ENCODE measurements at regions not wholly inside any gene's neighbourhood (a gene's known extent, or its start where the extent isn't known, plus 50 kb on each side); places are given as distances from the start of the nearest gene placed in this dataset.
A peak's percentile ranks its signal among the peaks of the same experiment; 100 is the strongest.

- H3K4me2 ChIP-seq (ENCODE audit: low read depth, low read length), result no peak overlapping the region
- no peak overlapping the region for H2BK20ac ChIP-seq (ENCODE audit: low read depth, low read length)
- H3K27me3 ChIP-seq (ENCODE audit: control insufficient read depth, insufficient read depth, low read length), result no peaks in the 10 kb centered on the region
- H4K91ac ChIP-seq (ENCODE audit: insufficient read depth, low read depth, low read length), result no peak overlapping the region
- H3K27ac ChIP-seq (ENCODE audit: insufficient read depth, low read length), result no peak overlapping the region
- no peaks in the 10 kb centered on the region for H3K79me1 ChIP-seq (ENCODE audit: low read depth in 1 of 2, low read length in 2 of 2)
- no TSS peak for BruUV-seq (replicated peaks)
- H3K4me3 ChIP-seq (ENCODE audit: insufficient read depth, low read depth, low read length), result no peak overlapping the region
- ChIA-PET POLR2A (ENCODE audit: unreplicated experiment) (no interaction called here), CTCF (no interaction called here)
- H3K36me3 ChIP-seq (ENCODE audit: control insufficient read depth, insufficient read depth, low read length), result no peaks in the 10 kb centered on the region
- H3K18ac ChIP-seq (ENCODE audit: low read depth, low read length), result no peak overlapping the region
- no peaks in the 10 kb centered on the region for H3K4me1 ChIP-seq (ENCODE audit: control insufficient read depth, insufficient read depth, low read length)
- no peak overlapping the region for H2AK9ac ChIP-seq (replicated peaks; ENCODE audit: low read depth, low read length, poor library complexity)
- no peak overlapping the region for H4K8ac ChIP-seq (ENCODE audit: low read depth in 2 of 2, low read length in 2 of 2)
- H3K9me1 ChIP-seq (ENCODE audit: insufficient read depth, low read length), result no peaks in the 10 kb centered on the region
- no peak overlapping the region for H2AFZ ChIP-seq (replicated peaks; ENCODE audit: low read length, poor library complexity)
- no peak overlapping the region for H3K56ac ChIP-seq (ENCODE audit: extremely low read depth, insufficient read depth, low read length)
- no peak overlapping the region for H2BK120ac ChIP-seq (ENCODE audit: low read depth, low read length)
- peaks cover 30% of the 10 kb centered on the region for H3K9me3 ChIP-seq (ENCODE audit: control insufficient read depth, insufficient read depth, low read length)
- intact Hi-C loops (cut with micrococcal nuclease) (no loop called here), in situ Hi-C loops (cut with MboI; ENCODE audit: low sequenced_read_pairs) (no loop called here), dilution Hi-C loops (cut with HindIII; ENCODE audit: low sequenced_read_pairs, unreplicated experiment) (no loop called here)
- no peaks in the 10 kb centered on the region for H4K20me1 ChIP-seq (ENCODE audit: insufficient read depth, low read length)
- no peak for ATAC-seq (ENCODE audit: low read depth)
- no peak overlapping the region for H3K23ac ChIP-seq (ENCODE audit: low read depth, low read length)
- 61% methylated on average over 2 of the region's 2 CpGs; no CpG with 5 or more reads in 1 of the 2 experiments for WGBS, 2 experiments (ENCODE audit: extremely low coverage in 2 of 2, insufficient read length in 1 of 2)
- no peak overlapping the region for H2AK5ac ChIP-seq (ENCODE audit: low read depth, low read length)
- no peak for TF ChIP-seq NFE2L2 (IDR thresholded peaks at IDR 0.05; ENCODE audit: low read depth, low read length)
- TF ChIP-seq, protein P1, sequence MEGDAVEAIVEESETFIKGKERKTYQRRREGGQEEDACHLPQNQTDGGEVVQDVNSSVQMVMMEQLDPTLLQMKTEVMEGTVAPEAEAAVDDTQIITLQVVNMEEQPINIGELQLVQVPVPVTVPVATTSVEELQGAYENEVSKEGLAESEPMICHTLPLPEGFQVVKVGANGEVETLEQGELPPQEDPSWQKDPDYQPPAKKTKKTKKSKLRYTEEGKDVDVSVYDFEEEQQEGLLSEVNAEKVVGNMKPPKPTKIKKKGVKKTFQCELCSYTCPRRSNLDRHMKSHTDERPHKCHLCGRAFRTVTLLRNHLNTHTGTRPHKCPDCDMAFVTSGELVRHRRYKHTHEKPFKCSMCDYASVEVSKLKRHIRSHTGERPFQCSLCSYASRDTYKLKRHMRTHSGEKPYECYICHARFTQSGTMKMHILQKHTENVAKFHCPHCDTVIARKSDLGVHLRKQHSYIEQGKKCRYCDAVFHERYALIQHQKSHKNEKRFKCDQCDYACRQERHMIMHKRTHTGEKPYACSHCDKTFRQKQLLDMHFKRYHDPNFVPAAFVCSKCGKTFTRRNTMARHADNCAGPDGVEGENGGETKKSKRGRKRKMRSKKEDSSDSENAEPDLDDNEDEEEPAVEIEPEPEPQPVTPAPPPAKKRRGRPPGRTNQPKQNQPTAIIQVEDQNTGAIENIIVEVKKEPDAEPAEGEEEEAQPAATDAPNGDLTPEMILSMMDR (conservative IDR thresholded peaks at IDR 0.05; ENCODE audit: low read depth, low read length), result no peak
- TF ChIP-seq POLR2A (IDR thresholded peaks at IDR 0.05; ENCODE audit: low read depth, low read length), result no peak
- TF ChIP-seq SMC3 (IDR thresholded peaks at IDR 0.05; ENCODE audit: low read depth, low read length), result no peak
- no peak for TF ChIP-seq MXI1 (IDR thresholded peaks at IDR 0.05; ENCODE audit: borderline replicate concordance, low read depth, low read length)
- TF ChIP-seq CEBPB (IDR thresholded peaks at IDR 0.05; ENCODE audit: low read depth, low read length), result no peak
- no peak for TF ChIP-seq RCOR1 (IDR thresholded peaks at IDR 0.05; ENCODE audit: insufficient replicate concordance, low read length)
- TF ChIP-seq, protein P2, sequence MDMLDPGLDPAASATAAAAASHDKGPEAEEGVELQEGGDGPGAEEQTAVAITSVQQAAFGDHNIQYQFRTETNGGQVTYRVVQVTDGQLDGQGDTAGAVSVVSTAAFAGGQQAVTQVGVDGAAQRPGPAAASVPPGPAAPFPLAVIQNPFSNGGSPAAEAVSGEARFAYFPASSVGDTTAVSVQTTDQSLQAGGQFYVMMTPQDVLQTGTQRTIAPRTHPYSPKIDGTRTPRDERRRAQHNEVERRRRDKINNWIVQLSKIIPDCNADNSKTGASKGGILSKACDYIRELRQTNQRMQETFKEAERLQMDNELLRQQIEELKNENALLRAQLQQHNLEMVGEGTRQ (IDR thresholded peaks at IDR 0.05; ENCODE audit: low read depth, low read length), result no peak
- TF ChIP-seq RFX5 (IDR thresholded peaks at IDR 0.05; ENCODE audit: low read depth, low read length), result no peak
- no peak for TF ChIP-seq MAFK (IDR thresholded peaks at IDR 0.05; ENCODE audit: low read depth, low read length)
- no peak for TF ChIP-seq RAD21 (IDR thresholded peaks at IDR 0.05; ENCODE audit: low read length)
- no peak for TF ChIP-seq CHD1 (IDR thresholded peaks at IDR 0.05; ENCODE audit: low read depth, low read length)
- TF ChIP-seq ELK1 (IDR thresholded peaks at IDR 0.05; ENCODE audit: borderline replicate concordance, low read depth, low read length), result no peak
- no peak for TF ChIP-seq FOS (IDR thresholded peaks at IDR 0.05; ENCODE audit: low read depth, low read length)
- TF ChIP-seq BHLHE40 (IDR thresholded peaks at IDR 0.05; ENCODE audit: low read depth, low read length), result no peak
- TF ChIP-seq MAZ (IDR thresholded peaks at IDR 0.05; ENCODE audit: borderline replicate concordance, low read depth, low read length), result no peak
- H3K4ac ChIP-seq (ENCODE audit: low read depth, low read length), result no peak overlapping the region
- peak overlapping the region; percentile 50 for H2BK5ac ChIP-seq (ENCODE audit: low read depth, low read length, poor library complexity, severe bottlenecking)
- H2BK15ac ChIP-seq (ENCODE audit: low read depth, low read length), result no peak overlapping the region
- DNase-seq, result no peak
- H4K5ac ChIP-seq (ENCODE audit: low read depth, low read length), result no peak overlapping the region
- H3K14ac ChIP-seq (replicated peaks; ENCODE audit: low read depth, low read length), result no peak overlapping the region
- no peak overlapping the region for H3K9ac ChIP-seq (ENCODE audit: low read depth, low read length)
These were observed 326.7 kb downstream of the BRD1 start for GRCh38 chr22:49500942-49501395.

Measured in IMR-90 (cell line).